Body of pancreas (tissue), 4 donors: ENCODE measurements at regions not wholly inside any gene's neighbourhood (a gene's known extent, or its start where the extent isn't known, plus 50 kb on each side); places are given as distances from the start of the nearest gene placed in this dataset.

Experiments used
- POLR2A ChIP-seq, 3 donors: fragments of 450-650 bp; IDR thresholded peaks; one replicate each; pipeline ENCODE4 v1.6.1; 2016; ENCODE audit warnings: antibody characterized with exemption in 3 of 3, mild to moderate bottlenecking in 2 of 3
- TF ChIP-seq, protein P1 (sequence below), 7 experiments: fragments of 450-650 bp in 4 of 7; fragments of 200-600 bp in 3 of 7; sonication (generic) in 3 of 7; IDR thresholded peaks; one replicate each; pipeline ENCODE4 v1.5.1; 2016 to 2019; ENCODE audit warnings: antibody characterized with exemption in 7 of 7

DNA sequence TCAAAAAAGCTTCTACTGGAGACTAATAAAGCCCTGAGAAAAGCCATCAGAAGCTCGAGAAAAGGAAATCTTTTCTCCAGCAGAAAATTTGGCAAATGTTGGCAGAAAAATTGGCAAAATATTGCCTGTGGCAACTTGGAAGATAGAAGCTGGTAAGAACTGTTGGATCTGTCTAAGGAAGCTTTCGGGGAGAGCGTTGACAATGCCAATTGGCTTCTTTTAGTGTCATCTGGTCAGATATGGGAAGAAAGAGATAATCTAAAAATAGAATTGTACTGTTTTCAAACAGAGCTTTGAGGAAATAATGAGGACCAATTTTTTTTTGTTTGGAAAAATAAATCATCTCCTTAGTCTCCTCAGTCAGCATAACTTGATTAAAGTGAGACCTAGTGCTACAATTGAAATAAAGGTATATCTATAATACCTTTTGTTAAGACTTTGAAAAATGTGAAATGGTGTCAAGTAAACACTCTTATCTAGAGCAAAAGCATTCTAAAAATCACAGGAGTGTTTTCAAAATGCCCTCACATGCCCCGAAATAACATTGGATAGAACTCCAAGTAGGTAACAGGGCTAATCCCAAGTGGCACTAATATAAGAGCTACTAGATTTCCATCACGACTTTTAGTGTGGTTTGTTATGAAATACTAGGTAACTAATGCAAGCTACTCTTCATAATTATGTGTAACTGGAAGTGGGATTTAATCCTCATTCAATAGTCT is 882.2 kb upstream of the B3GALT2 start:
- TF ChIP-seq, protein P1, sequence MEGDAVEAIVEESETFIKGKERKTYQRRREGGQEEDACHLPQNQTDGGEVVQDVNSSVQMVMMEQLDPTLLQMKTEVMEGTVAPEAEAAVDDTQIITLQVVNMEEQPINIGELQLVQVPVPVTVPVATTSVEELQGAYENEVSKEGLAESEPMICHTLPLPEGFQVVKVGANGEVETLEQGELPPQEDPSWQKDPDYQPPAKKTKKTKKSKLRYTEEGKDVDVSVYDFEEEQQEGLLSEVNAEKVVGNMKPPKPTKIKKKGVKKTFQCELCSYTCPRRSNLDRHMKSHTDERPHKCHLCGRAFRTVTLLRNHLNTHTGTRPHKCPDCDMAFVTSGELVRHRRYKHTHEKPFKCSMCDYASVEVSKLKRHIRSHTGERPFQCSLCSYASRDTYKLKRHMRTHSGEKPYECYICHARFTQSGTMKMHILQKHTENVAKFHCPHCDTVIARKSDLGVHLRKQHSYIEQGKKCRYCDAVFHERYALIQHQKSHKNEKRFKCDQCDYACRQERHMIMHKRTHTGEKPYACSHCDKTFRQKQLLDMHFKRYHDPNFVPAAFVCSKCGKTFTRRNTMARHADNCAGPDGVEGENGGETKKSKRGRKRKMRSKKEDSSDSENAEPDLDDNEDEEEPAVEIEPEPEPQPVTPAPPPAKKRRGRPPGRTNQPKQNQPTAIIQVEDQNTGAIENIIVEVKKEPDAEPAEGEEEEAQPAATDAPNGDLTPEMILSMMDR (IDR thresholded peaks at IDR 0.05) = no peak
- no peak for TF ChIP-seq POLR2A (IDR thresholded peaks at IDR 0.05)
